Neural cell (in vitro differentiated cells): ENCODE measurements at regions not wholly inside any gene's neighbourhood (a gene's known extent, or its start where the extent isn't known, plus 50 kb on each side); places are given as distances from the start of the nearest gene placed in this dataset.

Experiments
- H2AFZ ChIP-seq: fragments of 200-600, 300-800 bp; sonication (generic), shearing (Covaris generic); 2 replicates; pipeline ENCODE4 v1.6.0; 2014; ENCODE audit warnings: low read depth, mild to moderate bottlenecking, antibody characterized with exemption, low read length, moderate library complexity
- H3F3A ChIP-seq: fragments of 200-600 bp; shearing (Covaris generic); 2 replicates; pipeline ENCODE4 v1.6.1; 2016; ENCODE audit warnings: mild to moderate bottlenecking, moderate library complexity, mixed read lengths, antibody characterized with exemption, low read length; ENCODE audit not compliant: insufficient read depth, poor library complexity, severe bottlenecking
- H3K27ac ChIP-seq: fragments of 200-600, 300-800 bp; sonication (generic), shearing (Covaris generic); 2 replicates; pipeline ENCODE4 v1.5.1; 2014; ENCODE audit warnings: mild to moderate bottlenecking, low read length, moderate library complexity
- H3K27me3 ChIP-seq: fragments of 300-800, 200-600 bp; sonication (generic), shearing (Covaris generic); 2 replicates; pipeline ENCODE4 v1.6.0; 2014; ENCODE audit warnings: mild to moderate bottlenecking, low read depth, low read length, moderate library complexity; ENCODE audit not compliant: insufficient read depth
- H3K36me3 ChIP-seq: fragments of 300-800, 200-600 bp; sonication (generic), shearing (Covaris generic); 2 replicates; pipeline ENCODE4 v1.5.1; 2014; ENCODE audit warnings: mild to moderate bottlenecking, antibody characterized with exemption, low read length, moderate library complexity; ENCODE audit not compliant: insufficient read depth
- H3K4me2 ChIP-seq: fragments of 300-800, 200-600 bp; sonication (generic), shearing (Covaris generic); 2 replicates; pipeline ENCODE4 v1.6.0; 2014; ENCODE audit warnings: mild to moderate bottlenecking, low read length
- H3K4me3 ChIP-seq: fragments of 300-800, 200-600 bp; sonication (generic), shearing (Covaris generic); 2 replicates; pipeline ENCODE4 v1.5.1; 2014; ENCODE audit warnings: mild to moderate bottlenecking, low read length, moderate library complexity
- H3K79me2 ChIP-seq: fragments of 200-600 bp; shearing (Covaris generic); replicated peaks from 2 replicates; pipeline ENCODE4 v1.6.0; 2014; ENCODE audit warnings: mild to moderate bottlenecking, low read length, moderate library complexity; ENCODE audit not compliant: insufficient read depth
- H3K9ac ChIP-seq: fragments of 300-800, 200-600 bp; sonication (generic), shearing (Covaris generic); 2 replicates; pipeline ENCODE4 v1.6.1; 2016; ENCODE audit warnings: mild to moderate bottlenecking, low read length, mixed read lengths
- H3K9me2 ChIP-seq: fragments of 200-600 bp; shearing (Covaris generic); 2 replicates; pipeline ENCODE4 v1.6.1; 2016; ENCODE audit warnings: mild to moderate bottlenecking, low read length, mixed read lengths; ENCODE audit not compliant: insufficient read depth
- H3K9me3 ChIP-seq: fragments of 200-600, 300-800 bp; sonication (generic), shearing (Covaris generic); 2 replicates; pipeline ENCODE4 v1.6.1; 2016; ENCODE audit warnings: mild to moderate bottlenecking, mixed run types, low read length, moderate library complexity, mixed read lengths
- H4K20me1 ChIP-seq: fragments of 200-600 bp; shearing (Covaris generic); 2 replicates; pipeline ENCODE4 v1.6.1; 2016; ENCODE audit warnings: mild to moderate bottlenecking, mixed run types; ENCODE audit not compliant: insufficient read depth
- CTCF ChIP-seq: fragments of 450-650 bp; IDR thresholded peaks from 2 replicates; pipeline ENCODE4 v1.5.1; 2014; ENCODE audit warnings: antibody characterized with exemption, mild to moderate bottlenecking, moderate library complexity; ENCODE audit not compliant: poor library complexity, severe bottlenecking
- EP300 ChIP-seq: fragments of 450-650 bp; conservative IDR thresholded peaks from 2 replicates; pipeline ENCODE4 v1.6.1; 2014; ENCODE audit warnings: antibody characterized with exemption, mild to moderate bottlenecking, moderate library complexity; ENCODE audit not compliant: poor library complexity, severe bottlenecking
- EZH2 ChIP-seq: fragments of 200-600, 300-800 bp; shearing (Covaris generic), sonication (generic); IDR thresholded peaks from 2 replicates; pipeline ENCODE4 v1.6.1; 2014; ENCODE audit warnings: antibody characterized with exemption, low read length, borderline replicate concordance, mild to moderate bottlenecking; ENCODE audit not compliant: insufficient read depth, poor library complexity, severe bottlenecking
- MXI1 ChIP-seq: fragments of 450-650 bp; conservative IDR thresholded peaks from 2 replicates; pipeline ENCODE4 v1.6.1; 2014; ENCODE audit warnings: antibody characterized with exemption, mild to moderate bottlenecking; ENCODE audit not compliant: poor library complexity, severe bottlenecking
- POLR2AphosphoS5 ChIP-seq: IDR thresholded peaks from 2 replicates; pipeline ENCODE4 v1.6.1; 2012
- RAD21 ChIP-seq: fragments of 450-650 bp; conservative IDR thresholded peaks from 2 replicates; pipeline ENCODE4 v1.6.1; 2014; ENCODE audit warnings: antibody characterized with exemption, mild to moderate bottlenecking, moderate library complexity
- REST ChIP-seq: IDR thresholded peaks from 2 replicates; pipeline ENCODE4 v1.6.1; 2012; ENCODE audit warnings: borderline replicate concordance
- SMC3 ChIP-seq: fragments of 450-650 bp; conservative IDR thresholded peaks from 2 replicates; pipeline ENCODE4 v1.6.1; 2014; ENCODE audit warnings: antibody characterized with exemption, mild to moderate bottlenecking, moderate library complexity; ENCODE audit not compliant: poor library complexity
- TAF1 ChIP-seq: IDR thresholded peaks from 2 replicates; pipeline ENCODE4 v1.6.1; 2012; ENCODE audit warnings: low read depth

- Histone ChIP-seq H3K4me3 (no peak overlapping the region), H4K20me1 (no peaks in the 10 kb centered on the region), H3K9ac (no peak overlapping the region), H3K9me2 (no peaks in the 10 kb centered on the region), H2AFZ (no peak overlapping the region), H3K27ac (no peak overlapping the region), H3K79me2 (no peaks in the 10 kb centered on the region), H3F3A (no peaks in the 10 kb centered on the region), H3K36me3 (no peaks in the 10 kb centered on the region), H3K27me3 (no peaks in the 10 kb centered on the region), H3K9me3 (no peaks in the 10 kb centered on the region), H3K4me2 (no peak overlapping the region)
- no peak for TF ChIP-seq EP300
- no peak for TF ChIP-seq SMC3
- TF ChIP-seq POLR2AphosphoS5 = no peak
- no peak for TF ChIP-seq CTCF
- TF ChIP-seq REST = no peak
- no peak for TF ChIP-seq EZH2
- TF ChIP-seq TAF1 = no peak
Measured at GRCh38 chr7:126005064-126005463, 1075.4 kb upstream of the POT1 start.

GRCh38 chr7:126001349-126001748 lies 1071.7 kb upstream of the POT1 start:
- no peaks in the 10 kb centered on the region for H4K20me1 ChIP-seq
- H3F3A ChIP-seq = no peaks in the 10 kb centered on the region
- peak; percentile 32 for TF ChIP-seq POLR2AphosphoS5
- no peak for TF ChIP-seq EP300
- no peak for TF ChIP-seq MXI1
- TF ChIP-seq SMC3 = no peak
- no peak for TF ChIP-seq EZH2
- no peak overlapping the region for H3K4me2 ChIP-seq
- H3K79me2 ChIP-seq = no peaks in the 10 kb centered on the region
- H3K36me3 ChIP-seq = no peaks in the 10 kb centered on the region
- H3K9ac ChIP-seq = no peak overlapping the region
- H2AFZ ChIP-seq = no peak overlapping the region
- no peaks in the 10 kb centered on the region for H3K27me3 ChIP-seq
- H3K27ac ChIP-seq = no peak overlapping the region
- no peaks in the 10 kb centered on the region for H3K9me2 ChIP-seq
- H3K9me3 ChIP-seq = no peaks in the 10 kb centered on the region
- H3K4me3 ChIP-seq = no peak overlapping the region

GRCh38 chr7:125984795-125985194 lies 1055.2 kb upstream of the POT1 start:
- no peak for TF ChIP-seq RAD21
- TF ChIP-seq REST = no peak
- no peak for TF ChIP-seq MXI1
- TF ChIP-seq POLR2AphosphoS5 = no peak
- H3K27me3 ChIP-seq = no peaks in the 10 kb centered on the region
- no peak overlapping the region for H2AFZ ChIP-seq
- no peaks in the 10 kb centered on the region for H3K36me3 ChIP-seq
- no peaks in the 10 kb centered on the region for H3K9me3 ChIP-seq
- H3F3A ChIP-seq = no peaks in the 10 kb centered on the region
- no peak overlapping the region for H3K27ac ChIP-seq
- H3K4me3 ChIP-seq = no peak overlapping the region
- H3K9me2 ChIP-seq = no peaks in the 10 kb centered on the region
- H3K4me2 ChIP-seq = no peak overlapping the region
- no peaks in the 10 kb centered on the region for H3K79me2 ChIP-seq
- no peak overlapping the region for H3K9ac ChIP-seq
- H4K20me1 ChIP-seq = no peaks in the 10 kb centered on the region
